Colon (tissue), 2 donors: ENCODE measurements at regions not wholly inside any gene's neighbourhood (a gene's known extent, or its start where the extent isn't known, plus 50 kb on each side); places are given as distances from the start of the nearest gene placed in this dataset.
A peak's percentile ranks its signal among the peaks of the same experiment; 100 is the strongest.
"Not testable (repeated sequence)": the region's sequence is repeated elsewhere in the genome, so short reads cannot be mapped to it uniquely, and the experiment has no call there.

Source experiments
- FAIRE-seq: peaks from 2 replicates; lab custom pipeline; 2012; peaks lifted over from hg19 to GRCh38; lab: Jason Lieb, UNC
- donor health status: control.
- donor health status: control.

DNA sequence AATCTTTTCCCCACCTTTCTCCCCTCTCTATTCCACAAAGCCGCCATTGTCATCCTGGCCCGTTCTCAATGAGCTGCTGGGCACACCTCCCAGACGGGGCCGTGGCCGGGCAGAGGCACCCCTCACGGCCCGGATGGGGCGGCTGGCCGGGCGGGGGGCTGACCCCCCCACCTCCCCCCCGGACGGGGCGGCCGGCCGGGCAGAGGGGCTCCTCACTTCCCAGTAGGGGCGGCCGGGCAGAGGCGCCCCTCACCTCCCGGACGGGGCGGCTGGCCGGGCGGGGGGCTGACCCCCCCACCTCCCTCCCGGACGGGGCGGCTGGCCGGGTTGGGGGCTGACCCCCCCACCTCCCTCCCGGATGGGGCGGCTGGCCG is 85.6 kb downstream of the OR2B2 start:
- FAIRE-seq, result not testable (repeated sequence)

DNA sequence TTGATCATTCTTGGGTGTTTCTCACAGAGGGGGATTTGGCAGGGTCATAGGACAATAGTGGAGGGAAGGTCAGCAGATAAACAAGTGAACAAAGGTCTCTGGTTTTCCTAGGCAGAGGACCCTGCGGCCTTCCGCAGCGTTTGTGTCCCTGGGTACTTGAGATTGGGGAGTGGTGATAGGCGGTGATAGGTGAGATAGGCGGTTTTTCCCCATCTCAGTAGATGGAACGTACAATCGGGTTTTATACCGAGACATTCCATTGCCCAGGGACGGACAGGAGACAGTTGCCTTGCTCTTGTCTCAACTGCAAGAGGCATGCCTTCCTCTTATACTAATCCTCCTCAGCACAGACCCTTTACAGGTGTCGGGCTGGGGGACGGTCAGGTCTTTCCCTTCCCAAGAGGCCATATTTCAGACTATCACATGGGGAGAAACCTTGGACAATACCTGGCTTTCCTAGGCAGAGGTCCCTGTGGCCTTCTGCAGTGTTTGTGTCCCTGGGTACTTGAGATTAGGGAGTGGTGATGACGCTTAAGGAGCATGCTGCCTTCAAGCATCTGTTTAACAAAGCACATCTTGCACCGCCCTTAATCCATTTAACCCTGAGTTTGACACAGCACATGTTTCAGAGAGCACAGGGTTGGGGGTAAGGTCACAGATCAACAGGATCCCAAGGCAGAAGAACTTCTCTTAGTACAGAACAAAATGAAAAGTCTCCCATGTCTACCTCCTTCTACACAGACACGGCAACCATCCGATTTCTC is 86.2 kb downstream of the OR2B2 start:
- not testable (repeated sequence) for FAIRE-seq

DNA sequence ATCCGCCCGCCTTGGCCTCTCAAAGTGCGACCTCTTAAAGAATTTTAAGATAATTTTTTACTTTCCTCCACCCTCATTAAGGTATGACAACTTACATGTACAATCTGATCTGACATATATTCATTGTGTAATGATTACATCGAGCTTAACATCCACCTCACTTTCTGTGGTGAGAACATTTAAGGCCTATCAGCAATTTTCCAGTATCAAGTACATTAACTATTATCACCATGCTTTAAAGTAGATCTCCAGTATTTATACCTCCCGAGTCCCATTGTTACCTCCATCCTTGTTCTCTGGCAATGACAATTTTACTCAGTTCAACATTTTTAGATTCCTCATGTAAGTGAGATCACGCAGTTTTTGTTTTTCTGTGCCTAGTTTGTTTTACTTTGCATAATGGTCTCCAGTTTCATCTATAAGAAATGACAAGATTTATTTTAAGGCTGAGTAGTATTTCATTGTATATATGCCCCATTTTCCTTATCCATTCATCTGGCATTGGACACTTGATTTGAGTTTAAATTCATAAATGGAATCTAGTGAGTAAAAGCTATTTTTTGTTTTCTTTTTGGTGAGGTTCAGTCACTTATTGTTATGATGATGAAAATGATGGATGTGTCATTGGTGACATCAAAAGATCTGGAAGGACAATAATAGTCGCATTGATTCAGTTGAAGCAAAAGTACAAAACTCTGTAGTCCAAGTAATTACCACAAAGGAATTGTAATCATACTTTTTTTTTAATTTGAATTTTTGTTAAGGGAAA is 87.0 kb downstream of the OR2B2 start:
- no peak for FAIRE-seq

DNA sequence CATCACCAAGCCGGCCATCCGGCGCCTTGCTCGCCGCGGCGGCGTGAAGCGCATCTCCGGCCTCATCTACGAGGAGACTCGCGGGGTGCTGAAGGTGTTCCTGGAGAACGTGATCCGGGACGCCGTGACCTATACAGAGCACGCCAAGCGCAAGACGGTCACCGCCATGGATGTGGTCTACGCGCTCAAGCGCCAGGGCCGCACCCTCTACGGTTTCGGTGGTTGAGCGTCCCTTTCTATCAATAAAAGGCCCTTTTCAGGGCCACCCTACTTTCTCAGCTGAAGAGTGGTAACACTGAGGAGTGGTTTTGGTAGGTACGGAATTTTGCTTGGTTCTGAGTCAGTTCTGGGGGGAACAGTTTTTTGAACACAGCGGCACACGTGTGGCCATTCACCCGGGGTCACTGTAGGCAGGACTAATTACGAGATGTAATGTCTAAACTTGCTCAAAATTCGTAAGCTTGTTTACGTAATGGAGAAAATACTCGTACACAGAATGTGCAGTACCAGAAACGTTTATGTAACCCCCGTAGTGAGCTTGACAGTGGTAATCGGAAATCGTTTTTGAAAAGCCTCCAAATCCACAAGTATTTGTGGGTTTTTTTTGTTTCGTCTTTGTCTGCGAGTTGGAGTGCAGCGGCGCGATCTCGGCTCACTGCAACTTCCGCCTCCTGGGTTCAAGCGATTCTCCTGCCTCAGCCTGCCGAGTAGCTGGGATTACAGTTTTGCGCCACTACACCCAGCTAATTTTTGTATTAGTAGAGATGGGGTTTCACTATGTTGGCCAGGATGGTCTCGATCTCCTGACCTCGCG is 87.8 kb downstream of the OR2B2 start:
- not testable (repeated sequence) for FAIRE-seq

DNA sequence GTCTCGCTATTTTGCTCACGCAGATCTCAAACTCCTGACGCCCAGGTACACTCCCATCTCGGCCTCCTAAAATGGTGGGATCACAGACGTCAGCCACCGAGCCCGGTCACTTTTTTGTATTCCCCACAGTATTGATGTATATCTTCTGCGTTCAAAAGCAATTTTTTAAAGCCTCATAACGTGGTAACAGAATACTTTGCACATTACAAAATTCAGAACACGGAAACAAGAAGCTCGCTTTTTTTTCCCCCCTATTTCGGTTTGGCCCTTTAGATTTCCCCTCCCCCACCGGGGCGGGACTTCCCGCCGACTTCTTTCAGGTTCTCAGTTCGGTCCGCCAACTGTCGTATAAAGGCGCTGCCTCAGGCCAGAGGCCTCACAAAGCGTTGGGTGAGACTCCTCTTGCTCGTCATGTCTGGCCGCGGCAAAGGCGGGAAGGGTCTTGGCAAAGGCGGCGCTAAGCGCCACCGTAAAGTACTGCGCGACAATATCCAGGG is 88.4 kb downstream of the OR2B2 start:
- FAIRE-seq, result peak; percentile 94

DNA sequence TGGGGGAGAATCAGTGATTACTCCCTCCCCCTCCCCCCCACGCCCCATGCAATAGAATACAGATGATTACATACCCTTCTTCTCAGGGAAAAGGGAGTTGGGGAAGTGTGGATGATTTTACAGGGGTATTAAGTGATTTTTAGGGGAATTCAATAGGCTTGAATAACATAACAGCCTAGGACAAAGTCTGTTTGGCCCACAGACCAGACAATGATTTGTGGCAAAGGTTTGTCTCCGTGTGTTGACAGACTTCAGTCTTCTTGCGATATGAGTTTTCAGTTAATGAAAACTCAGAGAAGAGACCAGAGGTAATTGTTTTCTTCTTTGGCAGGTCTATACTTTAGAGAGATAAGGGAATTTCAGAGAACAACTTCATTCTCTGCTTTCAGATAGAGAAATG is 95.3 kb downstream of the OR2B2 start:
- no peak for FAIRE-seq

DNA sequence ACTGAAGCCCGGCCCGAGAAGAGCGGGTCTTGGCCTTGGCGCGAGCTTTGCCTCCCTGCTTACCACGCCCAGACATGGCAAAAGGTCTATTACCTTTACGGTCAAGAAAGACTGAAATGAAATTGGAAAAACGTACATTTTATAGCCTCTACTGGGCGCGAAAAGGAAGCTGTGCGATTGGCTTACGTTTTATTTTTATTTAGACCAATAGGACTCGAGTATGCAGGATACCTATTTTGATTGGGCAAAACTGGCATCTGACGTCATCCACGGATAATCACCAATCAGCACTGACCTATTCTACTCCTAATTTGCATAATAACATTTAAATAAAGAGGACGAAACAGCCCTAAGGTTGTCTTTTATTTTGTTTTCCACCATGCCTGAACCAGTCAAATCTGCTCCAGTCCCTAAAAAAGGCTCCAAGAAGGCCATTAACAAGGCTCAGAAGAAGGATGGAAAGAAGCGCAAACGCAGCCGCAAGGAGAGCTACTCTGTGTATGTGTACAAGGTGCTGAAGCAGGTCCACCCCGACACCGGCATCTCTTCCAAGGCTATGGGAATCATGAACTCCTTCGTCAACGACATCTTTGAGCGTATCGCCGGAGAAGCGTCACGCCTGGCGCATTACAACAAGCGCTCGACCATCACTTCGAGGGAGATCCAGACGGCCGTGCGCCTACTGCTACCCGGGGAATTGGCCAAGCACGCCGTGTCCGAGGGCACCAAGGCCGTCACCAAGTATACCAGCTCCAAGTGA is 97.4 kb downstream of the OR2B2 start:
- FAIRE-seq, result no peak

DNA sequence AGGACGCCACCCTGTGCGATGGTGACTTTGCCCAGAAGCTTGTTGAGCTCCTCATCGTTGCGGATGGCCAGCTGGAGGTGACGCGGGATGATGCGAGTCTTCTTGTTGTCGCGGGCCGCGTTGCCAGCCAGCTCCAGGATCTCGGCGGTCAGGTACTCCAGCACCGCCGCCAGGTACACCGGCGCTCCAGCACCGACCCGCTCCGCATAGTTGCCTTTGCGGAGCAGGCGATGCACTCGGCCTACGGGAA is 97.9 kb downstream of the OR2B2 start:
- not testable (repeated sequence) for FAIRE-seq

DNA sequence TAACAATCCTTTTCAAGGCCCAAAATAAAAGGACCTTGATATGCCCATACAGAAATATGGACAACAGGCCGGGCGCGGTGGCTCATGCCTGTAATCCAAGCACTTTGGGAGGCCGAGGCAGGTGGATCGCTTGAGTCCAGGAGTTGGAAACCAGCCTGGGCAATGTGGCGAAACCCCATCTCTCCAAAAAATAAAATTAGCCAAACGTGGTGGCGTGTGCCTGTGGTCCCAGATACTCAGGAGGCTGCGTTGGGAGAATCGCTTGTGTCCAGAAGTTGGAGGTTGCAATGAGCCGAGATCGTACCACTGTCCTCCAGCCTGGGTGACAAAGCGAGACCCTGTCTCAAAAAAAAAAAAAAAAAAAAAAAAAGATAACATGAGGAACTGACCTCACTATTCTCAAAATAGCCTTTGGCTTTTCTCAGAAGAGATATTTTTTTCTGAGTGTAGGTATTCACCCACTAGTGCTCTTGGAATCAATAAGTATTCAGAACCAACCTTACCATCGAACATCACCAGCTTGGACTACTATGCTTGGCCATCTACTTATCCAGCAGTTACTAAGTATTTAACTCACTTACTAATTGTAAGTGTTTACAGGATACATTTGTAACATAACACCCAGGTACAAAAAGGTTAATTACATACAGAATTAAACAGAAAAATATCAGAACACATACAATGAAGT is 99.2 kb downstream of the OR2B2 start:
- FAIRE-seq, result no peak

DNA sequence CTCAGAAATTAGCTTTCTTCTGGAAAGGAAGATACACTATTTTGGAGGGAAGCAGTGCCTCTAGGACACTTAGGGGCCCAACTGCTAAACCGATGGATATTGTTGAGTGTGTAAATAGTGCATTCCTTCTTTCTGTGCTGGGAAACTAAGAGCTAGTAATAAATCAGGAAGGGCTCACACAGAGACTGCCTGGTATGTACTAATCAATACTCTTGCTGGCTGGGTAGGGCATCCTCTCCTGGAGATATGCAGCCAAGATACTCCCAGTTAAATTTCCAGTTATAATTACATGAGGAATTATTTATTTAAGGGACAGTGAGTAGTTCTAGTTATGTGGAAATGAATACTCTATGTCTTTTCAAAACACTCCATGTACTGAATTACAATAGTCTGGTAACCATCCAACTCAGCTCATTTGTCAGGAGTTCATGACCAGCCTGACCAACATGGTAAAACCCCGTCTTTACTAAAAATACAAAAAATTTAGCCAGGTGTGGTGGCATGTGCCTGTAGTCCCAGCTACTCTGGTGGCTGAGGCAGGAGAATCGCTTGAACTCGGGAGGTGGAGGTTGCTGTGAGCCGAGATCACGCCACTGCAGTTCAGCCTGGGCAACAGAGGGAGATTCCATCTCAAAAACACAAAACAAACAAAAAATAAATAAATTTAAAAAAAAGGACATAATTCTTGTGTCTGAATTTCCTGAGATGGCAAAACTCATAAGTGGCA is 100.0 kb downstream of the OR2B2 start:
- FAIRE-seq, result no peak

DNA sequence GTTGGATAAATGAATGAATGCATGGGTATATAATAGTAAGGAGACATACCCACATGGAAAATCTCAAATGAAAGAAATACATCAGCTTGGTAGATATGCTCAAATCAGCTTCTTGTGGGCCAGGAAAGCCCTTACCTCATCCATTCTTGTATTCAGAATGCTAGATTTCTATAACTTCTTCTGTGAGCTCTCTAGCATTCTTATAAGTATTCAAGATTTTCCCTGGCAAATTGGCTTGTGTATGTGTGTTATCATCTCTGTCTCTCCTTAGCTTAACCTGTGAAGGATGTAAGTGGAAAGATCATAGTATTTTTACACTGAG is 100.8 kb downstream of the OR2B2 start:
- no peak for FAIRE-seq

DNA sequence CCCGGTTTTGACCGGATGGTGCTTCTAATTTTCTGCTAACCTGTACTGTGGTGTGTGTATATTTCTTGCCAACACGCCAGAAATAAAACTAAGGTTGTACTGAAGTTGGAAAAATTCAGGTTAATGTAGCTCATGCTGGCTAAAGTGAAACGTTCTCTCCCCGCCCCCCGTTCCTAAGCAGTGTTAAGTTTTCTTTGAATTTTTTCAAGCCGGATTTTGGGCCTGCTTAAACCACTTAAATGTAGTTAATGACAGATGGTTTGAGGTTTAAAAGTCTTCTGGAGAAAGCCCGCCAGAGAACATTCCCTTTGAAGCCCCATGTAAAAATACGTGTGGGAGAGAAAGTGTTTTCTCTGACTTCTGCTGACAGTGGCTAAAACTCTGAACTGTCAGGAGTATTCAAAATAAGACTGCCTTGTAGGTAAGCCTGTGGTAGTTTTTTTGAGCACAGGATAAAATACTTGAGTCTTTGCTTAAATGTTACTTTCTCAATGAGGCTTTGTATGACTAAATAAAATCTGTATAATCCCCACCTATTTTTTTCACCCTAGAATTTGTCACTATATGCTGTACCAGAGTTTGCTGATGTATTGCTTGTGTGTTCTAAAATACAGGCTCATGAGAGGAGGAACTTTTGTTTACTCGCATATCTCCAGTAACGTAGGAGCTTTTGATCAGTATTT is 101.3 kb downstream of the OR2B2 start:
- FAIRE-seq, result no peak

DNA sequence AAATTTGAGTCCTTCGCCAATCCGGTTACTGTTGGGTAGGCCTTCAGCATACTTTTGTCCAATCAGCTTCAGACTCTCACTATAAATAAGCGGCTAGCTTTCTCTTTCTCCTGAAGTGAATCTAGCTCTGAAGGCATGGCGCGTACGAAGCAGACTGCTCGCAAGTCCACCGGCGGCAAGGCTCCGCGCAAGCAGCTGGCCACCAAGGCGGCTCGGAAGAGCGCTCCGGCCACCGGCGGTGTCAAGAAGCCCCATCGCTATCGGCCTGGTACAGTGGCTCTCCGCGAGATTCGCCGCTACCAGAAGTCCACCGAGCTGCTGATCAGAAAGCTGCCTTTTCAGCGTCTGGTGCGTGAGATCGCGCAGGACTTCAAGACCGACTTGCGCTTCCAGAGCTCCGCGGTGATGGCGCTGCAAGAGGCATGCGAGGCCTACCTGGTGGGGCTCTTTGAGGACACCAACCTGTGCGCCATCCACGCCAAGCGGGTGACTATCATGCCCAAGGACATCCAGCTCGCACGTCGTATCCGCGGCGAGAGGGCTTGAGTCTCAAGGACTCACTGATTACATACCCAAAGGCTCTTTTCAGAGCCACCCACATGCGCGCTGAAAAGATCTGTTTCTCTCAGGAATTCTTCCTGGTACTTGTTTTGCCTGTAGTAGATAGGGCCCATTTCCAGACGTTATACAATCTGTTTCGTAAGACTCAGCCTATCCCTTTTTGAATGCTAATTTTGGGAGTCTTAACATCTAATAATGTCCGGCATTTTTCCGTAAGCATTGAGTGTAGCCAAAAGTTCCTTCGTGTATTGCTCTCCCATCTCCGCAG is 102.0 kb downstream of the OR2B2 start:
- no peak for FAIRE-seq

DNA sequence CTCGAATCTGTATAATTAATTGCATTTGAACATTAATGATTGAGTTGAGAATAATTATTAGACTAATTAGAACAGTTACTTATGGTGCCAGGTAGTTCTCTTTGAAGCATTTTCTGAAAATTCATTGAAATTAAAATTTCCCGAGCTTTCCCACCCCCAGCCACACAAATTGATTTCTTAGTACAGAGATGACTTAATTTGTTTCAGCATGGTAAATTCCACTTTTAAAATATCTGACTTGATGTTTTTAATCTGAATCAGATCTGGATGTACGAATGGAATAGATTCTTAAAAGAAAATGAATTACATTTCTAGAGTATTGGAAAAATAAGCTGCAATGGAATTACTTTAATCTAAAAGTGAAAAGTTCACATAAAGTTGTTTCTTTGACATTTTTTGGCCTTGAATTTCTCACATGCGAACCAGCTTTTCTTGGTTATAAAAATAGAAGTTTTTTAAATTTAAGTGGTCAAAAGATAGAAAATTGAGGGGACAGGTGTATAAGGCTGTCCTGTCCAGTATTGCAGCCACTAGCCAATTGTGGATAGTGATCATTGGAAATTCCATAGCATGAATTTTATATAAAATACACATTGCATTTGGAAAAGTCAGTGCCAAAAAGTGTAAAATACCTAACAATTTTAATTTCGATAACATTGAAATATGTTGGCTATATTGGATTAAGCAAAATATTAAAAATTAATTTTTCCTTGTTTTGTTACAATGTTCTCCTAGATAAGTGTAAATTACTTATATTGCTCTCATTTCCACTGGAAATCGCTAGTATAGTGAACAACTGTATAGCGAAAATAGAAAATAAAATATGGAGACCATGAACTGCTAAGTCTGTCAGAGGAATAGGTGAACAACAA is 102.9 kb downstream of the OR2B2 start:
- FAIRE-seq, result no peak

DNA sequence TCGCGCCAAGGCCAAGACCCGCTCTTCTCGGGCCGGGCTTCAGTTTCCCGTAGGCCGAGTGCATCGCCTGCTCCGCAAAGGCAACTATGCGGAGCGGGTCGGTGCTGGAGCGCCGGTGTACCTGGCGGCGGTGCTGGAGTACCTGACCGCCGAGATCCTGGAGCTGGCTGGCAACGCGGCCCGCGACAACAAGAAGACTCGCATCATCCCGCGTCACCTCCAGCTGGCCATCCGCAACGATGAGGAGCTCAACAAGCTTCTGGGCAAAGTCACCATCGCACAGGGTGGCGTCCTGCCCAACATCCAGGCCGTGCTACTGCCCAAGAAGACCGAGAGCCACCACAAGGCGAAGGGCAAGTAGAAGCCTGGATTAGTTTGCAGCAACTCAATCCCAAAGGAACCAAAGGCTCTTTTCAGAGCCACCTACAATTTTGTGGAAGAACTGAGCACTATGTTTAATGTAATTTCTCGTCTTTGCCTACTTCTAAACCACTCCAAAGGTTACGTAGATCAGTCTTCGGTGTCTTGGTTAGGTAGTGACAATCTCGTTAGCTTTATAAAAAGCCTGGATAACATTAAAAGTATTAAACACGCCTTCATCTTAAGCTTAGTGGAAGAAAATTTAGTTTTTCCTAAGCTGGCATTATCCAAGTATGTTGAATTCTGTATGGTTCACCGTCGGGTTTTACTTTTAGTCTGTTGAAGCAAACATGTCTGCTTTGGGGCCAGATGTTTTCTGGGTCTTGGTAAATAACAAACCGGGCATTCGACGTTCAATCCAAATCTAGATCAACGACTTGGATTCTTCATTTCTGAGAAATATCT is 103.7 kb downstream of the OR2B2 start:
- FAIRE-seq, result not testable (repeated sequence)

DNA sequence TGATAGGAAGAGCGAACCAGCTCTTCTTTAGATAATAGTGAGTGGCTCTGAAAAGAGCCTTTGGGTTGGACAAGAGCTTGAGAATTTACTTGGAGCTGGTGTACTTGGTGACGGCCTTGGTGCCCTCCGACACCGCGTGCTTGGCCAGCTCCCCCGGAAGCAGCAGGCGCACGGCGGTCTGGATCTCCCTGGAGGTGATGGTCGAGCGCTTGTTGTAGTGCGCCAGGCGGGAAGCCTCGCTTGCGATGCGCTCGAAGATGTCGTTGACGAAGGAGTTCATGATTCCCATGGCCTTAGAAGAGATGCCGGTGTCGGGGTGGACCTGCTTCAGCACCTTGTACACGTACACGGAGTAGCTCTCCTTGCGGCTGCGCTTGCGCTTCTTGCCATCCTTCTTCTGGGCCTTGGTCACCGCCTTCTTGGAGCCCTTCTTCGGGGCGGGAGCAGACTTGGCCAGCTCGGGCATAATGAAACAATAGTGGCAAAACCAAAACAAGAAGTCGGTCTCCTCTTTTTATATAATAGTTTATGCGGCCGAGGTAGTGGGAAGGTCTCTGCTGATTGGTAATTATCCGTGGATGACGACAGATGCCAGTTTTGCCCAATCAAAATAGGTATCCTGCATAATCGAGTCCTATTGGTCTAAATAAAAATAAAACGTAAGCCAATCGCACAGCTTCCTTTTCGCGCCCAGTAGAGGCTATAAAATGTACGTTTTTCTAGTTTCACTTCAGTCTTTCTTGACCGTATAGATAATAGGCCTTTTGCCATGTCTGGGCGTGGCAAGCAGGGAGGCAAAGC is 104.6 kb downstream of the OR2B2 start:
- FAIRE-seq, result peak; percentile 95

DNA sequence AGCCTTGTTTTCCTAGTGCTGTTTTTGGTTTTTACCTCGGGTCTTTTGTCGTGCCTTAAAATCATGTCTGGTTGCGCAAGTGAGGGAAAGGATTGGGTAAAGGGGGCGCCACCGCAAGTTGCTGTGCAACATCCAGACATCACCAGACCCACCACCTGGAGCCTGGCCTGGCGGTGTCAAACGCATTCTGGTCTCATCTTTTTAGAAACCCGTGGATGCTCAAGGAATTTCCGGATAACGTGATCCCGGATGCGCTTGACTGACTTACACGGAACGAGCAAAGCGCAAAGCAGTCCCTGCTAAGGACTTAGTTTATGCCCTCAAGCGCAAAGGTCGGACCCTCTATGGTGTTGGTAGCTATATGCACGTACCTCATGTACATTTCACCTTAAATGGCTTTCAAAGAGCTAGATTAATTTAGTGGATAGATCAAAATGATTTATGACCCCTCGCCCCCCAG is 105.2 kb downstream of the OR2B2 start:
- no peak for FAIRE-seq
